DND-41 (cell line): ENCODE measurements at regions not wholly inside any gene's neighbourhood (a gene's known extent, or its start where the extent isn't known, plus 50 kb on each side); places are given as distances from the start of the nearest gene placed in this dataset.

Source experiments
- ATAC-seq: fragments of 200-7000 bp; cut with Tn5 transposase; 3 replicates; pipeline ENCODE4 v1.9.1; 2021; ENCODE audit warnings: low read depth; ENCODE audit not compliant: insufficient read depth
- DNase-seq: peaks from one replicate; pipeline ENCODE4 v3.0.0-alpha.2; 2020
- H2AFZ ChIP-seq: 2 replicates; pipeline ENCODE4 v1.6.0; 2012; ENCODE audit warnings: low read depth, low read length
- H3K27ac ChIP-seq: 2 replicates; pipeline ENCODE4 v1.5.1; 2012; ENCODE audit warnings: low read length, inconsistent platforms
- H3K27me3 ChIP-seq: fragments of 200-600 bp; sonication (generic); 2 replicates; pipeline ENCODE4 v1.6.0; 2012; ENCODE audit warnings: low read length, mild to moderate bottlenecking, inconsistent platforms; ENCODE audit not compliant: insufficient read depth, poor library complexity
- H3K36me3 ChIP-seq: 2 replicates; pipeline ENCODE4 v1.5.1; 2012; ENCODE audit warnings: low read length, inconsistent platforms; ENCODE audit not compliant: insufficient read depth
- H3K4me1 ChIP-seq: 2 replicates; pipeline ENCODE4 v1.5.1; 2012; ENCODE audit warnings: mild to moderate bottlenecking, low read length; ENCODE audit not compliant: insufficient read depth
- H3K4me2 ChIP-seq: 2 replicates; pipeline ENCODE4 v1.6.0; 2012; ENCODE audit warnings: mild to moderate bottlenecking, moderate library complexity, low read length, inconsistent platforms; ENCODE audit not compliant: insufficient read depth
- H3K4me3 ChIP-seq, 2 experiments: fragments of 200-600 bp in 1 of 2; shearing (Covaris generic) in 1 of 2; 2 replicates each; pipeline ENCODE4 v1.5.1; 2012 to 2016; ENCODE audit warnings: inconsistent platforms in 2 of 2, low read length in 2 of 2, mild to moderate bottlenecking in 2 of 2, low read depth in 1 of 2, moderate library complexity in 1 of 2
- H3K79me2 ChIP-seq: 2 replicates; pipeline ENCODE4 v1.6.0; 2012; ENCODE audit warnings: low read length, inconsistent platforms; ENCODE audit not compliant: insufficient read depth
- H3K9ac ChIP-seq: 2 replicates; pipeline ENCODE4 v1.6.0; 2012; ENCODE audit warnings: low read depth, mild to moderate bottlenecking, inconsistent platforms, low read length, moderate library complexity
- H3K9me3 ChIP-seq: 2 replicates; pipeline ENCODE4 v1.5.1; 2012; ENCODE audit warnings: low read length, moderate library complexity, mild to moderate bottlenecking, inconsistent platforms; ENCODE audit not compliant: insufficient read depth, severe bottlenecking
- H4K20me1 ChIP-seq: 2 replicates; pipeline ENCODE4 v1.6.0; 2012; ENCODE audit warnings: low read length; ENCODE audit not compliant: insufficient read depth
- CTCF ChIP-seq: IDR thresholded peaks from 2 replicates; pipeline ENCODE4 v1.5.1; 2012; ENCODE audit warnings: borderline replicate concordance, low read length, moderate library complexity, mild to moderate bottlenecking; ENCODE audit not compliant: poor library complexity, severe bottlenecking; ENCODE audit errors: extremely low read depth
- EZH2 ChIP-seq: IDR thresholded peaks from 3 replicates; pipeline ENCODE4 v1.6.1; 2012; ENCODE audit warnings: borderline replicate concordance, low read depth, mild to moderate bottlenecking, moderate library complexity, low read length, inconsistent platforms; ENCODE audit not compliant: severe bottlenecking

- Histone ChIP-seq H3K4me1 (no peaks in the 10 kb centered on the region), H3K4me3 (no peak overlapping the region), H3K79me2 (no peaks in the 10 kb centered on the region), H3K9me3 (no peaks in the 10 kb centered on the region), H3K27ac (no peak overlapping the region), H3K36me3 (no peaks in the 10 kb centered on the region), H2AFZ (no peak overlapping the region), H3K9ac (no peak overlapping the region), H3K4me2 (no peak overlapping the region), H3K27me3 (no peaks in the 10 kb centered on the region), H4K20me1 (no peaks in the 10 kb centered on the region)
- DNase-seq: no peak
- no peak for TF ChIP-seq EZH2
- no peak for TF ChIP-seq CTCF
- no peak for ATAC-seq
These were observed 1005.1 kb downstream of the BRD1 start for GRCh38 chr22:48822278-48823233.

GRCh38 chr22:48821727-48822126 is 1005.9 kb downstream of the BRD1 start:
- Histone ChIP-seq H3K79me2 (no peaks in the 10 kb centered on the region), H3K27me3 (no peaks in the 10 kb centered on the region), H3K4me1 (no peaks in the 10 kb centered on the region), H4K20me1 (no peaks in the 10 kb centered on the region), H3K9me3 (no peaks in the 10 kb centered on the region), H2AFZ (no peak overlapping the region), H3K4me2 (no peak overlapping the region), H3K36me3 (no peaks in the 10 kb centered on the region), H3K9ac (no peak overlapping the region), H3K27ac (no peak overlapping the region), H3K4me3 (no peak overlapping the region)
- ATAC-seq (no peak), DNase-seq (no peak)
- TF ChIP-seq EZH2: no peak
- TF ChIP-seq CTCF: no peak

GRCh38 chr22:48821346-48821690 is 1006.4 kb downstream of the BRD1 start:
- TF ChIP-seq EZH2: no peak
- no peak for TF ChIP-seq CTCF
- Histone ChIP-seq H3K4me3 (no peak overlapping the region), H3K27me3 (no peaks in the 10 kb centered on the region), H3K9ac (no peak overlapping the region), H2AFZ (no peak overlapping the region), H3K4me2 (no peak overlapping the region), H4K20me1 (no peaks in the 10 kb centered on the region), H3K9me3 (no peaks in the 10 kb centered on the region), H3K27ac (no peak overlapping the region), H3K4me1 (no peaks in the 10 kb centered on the region), H3K36me3 (no peaks in the 10 kb centered on the region), H3K79me2 (no peaks in the 10 kb centered on the region)
- ATAC-seq (no peak), DNase-seq (no peak)
